ENCODE measurements at regions not wholly inside any gene's neighbourhood (a gene's known extent, or its start where the extent isn't known, plus 50 kb on each side); places are given as distances from the start of the nearest gene placed in this dataset.

- H3K27me3 Mint-ChIP-seq (ENCODE audit: unreplicated experiment), result peaks cover 5% of the 10 kb centered on the region
- H3K9me3 Mint-ChIP-seq (ENCODE audit: unreplicated experiment), result peaks cover 7% of the 10 kb centered on the region
- no peaks in the 10 kb centered on the region for H3K36me3 Mint-ChIP-seq (ENCODE audit: unreplicated experiment)
- peak overlapping the region; percentile 8 for H3K4me3 Mint-ChIP-seq (ENCODE audit: unreplicated experiment)
- H3K27ac Mint-ChIP-seq (ENCODE audit: unreplicated experiment), result no peak overlapping the region
- no peak for TF ChIP-seq CTCF (IDR thresholded peaks at IDR 0.05; ENCODE audit: partially characterized antibody, unreplicated experiment)
- no peak for DNase-seq
- peaks cover 29% of the 10 kb centered on the region for H3K4me1 Mint-ChIP-seq (ENCODE audit: low read depth, unreplicated experiment)
Observed at GRCh38 chr7:142353147-142354060, 95.5 kb upstream of the PRSS58 start.

- Mint-ChIP-seq H3K36me3 (ENCODE audit: unreplicated experiment) (no peaks in the 10 kb centered on the region), H3K27ac (ENCODE audit: unreplicated experiment) (no peak overlapping the region), H3K9me3 (ENCODE audit: unreplicated experiment) (peaks cover 12% of the 10 kb centered on the region), H3K4me3 (ENCODE audit: unreplicated experiment) (no peak overlapping the region), H3K4me1 (ENCODE audit: low read depth, unreplicated experiment) (peaks cover 33% of the 10 kb centered on the region), H3K27me3 (ENCODE audit: unreplicated experiment) (peaks cover 9% of the 10 kb centered on the region)
- TF ChIP-seq CTCF (IDR thresholded peaks at IDR 0.05; ENCODE audit: partially characterized antibody, unreplicated experiment), result no peak
- DNase-seq, result no peak
Observed at GRCh38 chr7:142352543-142352942, 94.7 kb upstream of the PRSS58 start.

GRCh38 chr7:142351145-142351544 lies 93.3 kb upstream of the PRSS58 start:
- Mint-ChIP-seq H3K36me3 (ENCODE audit: unreplicated experiment) (no peaks in the 10 kb centered on the region), H3K9me3 (ENCODE audit: unreplicated experiment) (peaks cover 12% of the 10 kb centered on the region), H3K27me3 (ENCODE audit: unreplicated experiment) (peaks cover 9% of the 10 kb centered on the region), H3K27ac (ENCODE audit: unreplicated experiment) (no peak overlapping the region), H3K4me1 (ENCODE audit: low read depth, unreplicated experiment) (peaks cover 38% of the 10 kb centered on the region), H3K4me3 (ENCODE audit: unreplicated experiment) (no peak overlapping the region)
- TF ChIP-seq CTCF (IDR thresholded peaks at IDR 0.05; ENCODE audit: partially characterized antibody, unreplicated experiment), result no peak
- no peak for DNase-seq

- Mint-ChIP-seq H3K27ac (ENCODE audit: unreplicated experiment) (peak overlapping the region; percentile 94), H3K36me3 (ENCODE audit: unreplicated experiment) (no peaks in the 10 kb centered on the region), H3K9me3 (ENCODE audit: unreplicated experiment) (peaks cover 12% of the 10 kb centered on the region), H3K27me3 (ENCODE audit: unreplicated experiment) (peaks cover 9% of the 10 kb centered on the region), H3K4me1 (ENCODE audit: low read depth, unreplicated experiment) (peaks cover 45% of the 10 kb centered on the region), H3K4me3 (ENCODE audit: unreplicated experiment) (peak overlapping the region; percentile 35)
- DNase-seq, result no peak
- no peak for TF ChIP-seq CTCF (IDR thresholded peaks at IDR 0.05; ENCODE audit: partially characterized antibody, unreplicated experiment)
Observed at GRCh38 chr7:142349670-142350405, 92.0 kb upstream of the PRSS58 start.
